GM12878 (cell line): ENCODE measurements at regions not wholly inside any gene's neighbourhood (a gene's known extent, or its start where the extent isn't known, plus 50 kb on each side); places are given as distances from the start of the nearest gene placed in this dataset.

Experiments
- ATAC-seq: fragments of 200-7000 bp; cut with Tn5 transposase; 3 replicates; pipeline ENCODE4 v1.9.1; 2020; ENCODE audit warnings: mild to moderate bottlenecking, moderate library complexity
- BruUV-seq: library from RNA; stranded (reverse); fragments of 400-500 nt; replicated peaks from 2 replicates; lab custom pipeline; 2021; lab: Mats Ljungman, UMichigan
- CTCF ChIA-PET: fragments of 300-600 bp; sonication (Branson Sonifier 250); formaldehyde crosslinking; extraction: SDS; loops from one replicate; lab custom pipeline; 2021; ENCODE audit warnings: inconsistent platforms; lab: Yijun Ruan, JAX
- POLR2A ChIA-PET: fragments of 350-600 bp; formaldehyde crosslinking; extraction: SDS; loops from one replicate; lab custom pipeline; 2021; ENCODE audit warnings: inconsistent platforms; lab: Charles Lee
- RAD21 ChIA-PET: fragments of 300-600 bp; sonication (Branson Sonifier 250); formaldehyde crosslinking; loops from one replicate; lab custom pipeline; 2023; ENCODE audit warnings: antibody characterized with exemption; ENCODE audit not compliant: unreplicated experiment; lab: Charles Lee
- SMC1A ChIA-PET: fragments of 300-600 bp; sonication (Branson Sonifier 250); formaldehyde crosslinking; loops from one replicate; lab custom pipeline; 2023; ENCODE audit not compliant: unreplicated experiment, uncharacterized antibody; lab: Charles Lee
- DNase-seq: peaks from one replicate; pipeline ENCODE4 v3.0.0-alpha.2; 2011; ENCODE audit warnings: low read depth, low spot score
- FAIRE-seq: peaks from 3 replicates; lab custom pipeline; 2011; peaks lifted over from hg19 to GRCh38; lab: Jason Lieb, UNC
- H2AFZ ChIP-seq: 2 replicates; pipeline ENCODE4 v1.6.0; 2011; ENCODE audit warnings: low read depth, low read length, control low read depth; ENCODE audit not compliant: control insufficient read depth
- H3K27ac ChIP-seq: 2 replicates; pipeline ENCODE4 v1.5.1; 2011; ENCODE audit warnings: control low read depth; ENCODE audit not compliant: control insufficient read depth, insufficient read depth
- H3K27me3 ChIP-seq, 2 experiments: replicated peaks in 1 of 2; 2 replicates each; pipeline versions ENCODE4 v1.6.0 to v1.6.1; 2011; ENCODE audit warnings: low read length in 1 of 2; ENCODE audit not compliant: control insufficient read depth in 2 of 2, insufficient read depth in 2 of 2
- H3K36me3 ChIP-seq, 2 experiments: 2 replicates each; pipeline ENCODE4 v1.5.1; 2011; ENCODE audit warnings: low read length in 1 of 2; ENCODE audit not compliant: control insufficient read depth in 2 of 2, insufficient read depth in 2 of 2
- H3K4me1 ChIP-seq: 2 replicates; pipeline ENCODE4 v1.6.1; 2011; ENCODE audit warnings: mild to moderate bottlenecking, low read length, moderate library complexity, mixed read lengths; ENCODE audit not compliant: control insufficient read depth, insufficient read depth
- H3K4me2 ChIP-seq: 2 replicates; pipeline ENCODE4 v1.6.0; 2011; ENCODE audit warnings: control low read depth; ENCODE audit not compliant: control insufficient read depth, insufficient read depth
- H3K4me3 ChIP-seq: fragments of 200-600 bp; sonication (generic); 2 replicates; pipeline ENCODE4 v1.5.1; 2016
- H3K79me2 ChIP-seq: 2 replicates; pipeline ENCODE4 v1.6.0; 2011; ENCODE audit warnings: low read length; ENCODE audit not compliant: control insufficient read depth, insufficient read depth
- H3K9ac ChIP-seq: 2 replicates; pipeline ENCODE4 v1.8.0; 2011; ENCODE audit warnings: low read length, control low read depth, mixed read lengths; ENCODE audit not compliant: control insufficient read depth, insufficient read depth
- H3K9me3 ChIP-seq: replicated peaks from 3 replicates; pipeline ENCODE4 v1.5.1; 2011; ENCODE audit warnings: mild to moderate bottlenecking, low read length; ENCODE audit not compliant: control insufficient read depth, insufficient read depth
- H4K20me1 ChIP-seq: 2 replicates; pipeline ENCODE4 v1.6.0; 2011; ENCODE audit not compliant: control insufficient read depth, insufficient read depth
- E2F8 ChIP-seq: fragments of 450-650 bp; IDR thresholded peaks from 2 replicates; pipeline ENCODE4 v1.6.1; 2018; ENCODE audit warnings: mild to moderate bottlenecking, low read depth, moderate library complexity; ENCODE audit not compliant: partially characterized antibody
- HDGF ChIP-seq: fragments of 450-650 bp; IDR thresholded peaks from 2 replicates; pipeline ENCODE4 v1.6.1; 2016; ENCODE audit warnings: antibody characterized with exemption
- LARP7 ChIP-seq: fragments of 450-650 bp; IDR thresholded peaks from 2 replicates; pipeline ENCODE4 v1.6.1; 2017; ENCODE audit warnings: mild to moderate bottlenecking
- MLLT1 ChIP-seq: fragments of 450-650 bp; IDR thresholded peaks from 2 replicates; pipeline ENCODE4 v1.6.1; 2016; ENCODE audit warnings: mild to moderate bottlenecking
- MYB ChIP-seq: fragments of 150-350 bp; IDR thresholded peaks from 2 replicates; pipeline ENCODE4 v1.6.1; 2014; ENCODE audit warnings: mild to moderate bottlenecking, low read depth, low read length, borderline replicate concordance
- PRDM15 ChIP-seq: fragments of 450-650 bp; formaldehyde crosslinking; IDR thresholded peaks from 2 replicates; pipeline ENCODE4 v1.4.0; 2020; ENCODE audit warnings: mild to moderate bottlenecking, moderate library complexity
- SMAD1 ChIP-seq: fragments of 450-650 bp; IDR thresholded peaks from 2 replicates; pipeline ENCODE4 v1.6.1; 2018; ENCODE audit warnings: mild to moderate bottlenecking, low read depth; ENCODE audit not compliant: partially characterized antibody
- SMARCA5 ChIP-seq: fragments of 450-650 bp; IDR thresholded peaks from 2 replicates; pipeline ENCODE4 v1.6.1; 2017; ENCODE audit warnings: mild to moderate bottlenecking
- USF1 ChIP-seq: IDR thresholded peaks from 2 replicates; pipeline ENCODE4 v1.6.1; 2011; ENCODE audit warnings: borderline replicate concordance, low read depth, mild to moderate bottlenecking, moderate library complexity, mixed read lengths, low read length; ENCODE audit not compliant: insufficient read depth; ENCODE audit errors: extremely low read length
- ZSCAN29 ChIP-seq: fragments of 450-650 bp; IDR thresholded peaks from 2 replicates; pipeline ENCODE4 v1.6.1; 2017; ENCODE audit warnings: mild to moderate bottlenecking, moderate library complexity
- WGBS: methylation state at CpG from one replicate; pipeline ENCODE4 v1.1.6; 2016; ENCODE audit warnings: low lambda C conversion rate; ENCODE audit not compliant: insufficient replicate concordance, insufficient coverage; ENCODE audit errors: missing lambda C conversion rate; 5-methylcytosine and 5-hydroxymethylcytosine counted together
- in situ Hi-C: fragments of 300-500 bp; cut with MboI; formaldehyde crosslinking; loops from 9 replicates; pipeline ENCODE4 v1.14.3; 2018; ENCODE audit warnings: mixed read lengths
- intact Hi-C: fragments of 100-400 bp; cut with micrococcal nuclease; formaldehyde crosslinking; loops from one replicate; pipeline ENCODE4 v1.14.2; 2022; ENCODE audit not compliant: unreplicated experiment

GRCh38 chr5:2165615-2166305 lies 283.0 kb upstream of the IRX4 start:
- no peaks in the 10 kb centered on the region for H4K20me1 ChIP-seq
- in situ Hi-C loops: no loop called here
- SMC1A ChIA-PET: no interaction called here
- TF ChIP-seq E2F8 (no peak), MYB (no peak), SMARCA5 (no peak), MLLT1 (no peak), LARP7 (no peak), USF1 (no peak), HDGF (no peak), ZSCAN29 (no peak), SMAD1 (no peak), PRDM15 (CRISPR knock-in tag) (no peak)
- no peak overlapping the region for H3K4me3 ChIP-seq
- DNase-seq (no peak), FAIRE-seq (no peak), ATAC-seq (no peak)
- no TSS peak for BruUV-seq
- no peak overlapping the region for H3K27ac ChIP-seq
- H2AFZ ChIP-seq: no peak overlapping the region
- intact Hi-C loops: no loop called here
- no peaks in the 10 kb centered on the region for H3K4me1 ChIP-seq
- CTCF ChIA-PET: no interaction called here
- 32% methylated on average over 11 of the region's 11 CpGs for WGBS
- POLR2A ChIA-PET: no interaction called here
- no peaks in the 10 kb centered on the region for H3K79me2 ChIP-seq
- H3K9me3 ChIP-seq: no peaks in the 10 kb centered on the region; the same call in 2 of the 3 replicates
- H3K27me3 ChIP-seq: no peaks in the 10 kb centered on the region
- H3K36me3 ChIP-seq: no peaks in the 10 kb centered on the region
- no peak overlapping the region for H3K4me2 ChIP-seq
- RAD21 ChIA-PET: no interaction called here
- H3K9ac ChIP-seq: no peak overlapping the region
